Fibroblast of mammary gland (primary cell): ENCODE measurements at regions not wholly inside any gene's neighbourhood (a gene's known extent, or its start where the extent isn't known, plus 50 kb on each side); places are given as distances from the start of the nearest gene placed in this dataset.

ENCODE experiments used
- DNase-seq: peaks from one replicate; pipeline ENCODE4 v3.0.0-alpha.2; 2010; ENCODE audit warnings: low read depth
- H3K4me3 ChIP-seq: 2 replicates; pipeline ENCODE4 v1.5.1; 2011; ENCODE audit warnings: low read depth, mild to moderate bottlenecking, low read length, moderate library complexity; ENCODE audit not compliant: control insufficient read depth
- TF ChIP-seq, protein P1 (sequence below): conservative IDR thresholded peaks from 2 replicates; pipeline ENCODE4 v1.5.1; 2011; ENCODE audit warnings: low read depth, low read length, inconsistent platforms; ENCODE audit not compliant: control insufficient read depth, insufficient read depth

DNA sequence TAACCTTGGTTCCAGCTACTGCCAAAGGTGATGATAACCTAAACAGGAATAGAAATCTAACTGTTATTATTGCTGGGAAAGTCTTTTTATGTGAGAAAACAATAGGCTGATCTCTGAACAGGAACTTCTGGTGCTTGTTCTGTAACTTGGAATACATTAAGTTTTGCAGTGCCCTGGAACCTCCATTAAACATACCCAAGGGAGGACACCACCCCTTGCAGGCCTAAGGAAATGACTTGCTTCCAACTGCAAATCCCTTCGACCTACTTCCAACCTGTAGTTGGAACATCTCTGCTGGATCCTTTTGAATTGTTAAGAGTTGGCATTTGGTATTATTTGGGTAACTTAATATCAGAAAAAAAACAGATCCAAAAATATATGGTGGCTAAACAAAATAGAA, 188.4 kb upstream of the API5 start:
- DNase-seq = no peak
- TF ChIP-seq, protein P1, sequence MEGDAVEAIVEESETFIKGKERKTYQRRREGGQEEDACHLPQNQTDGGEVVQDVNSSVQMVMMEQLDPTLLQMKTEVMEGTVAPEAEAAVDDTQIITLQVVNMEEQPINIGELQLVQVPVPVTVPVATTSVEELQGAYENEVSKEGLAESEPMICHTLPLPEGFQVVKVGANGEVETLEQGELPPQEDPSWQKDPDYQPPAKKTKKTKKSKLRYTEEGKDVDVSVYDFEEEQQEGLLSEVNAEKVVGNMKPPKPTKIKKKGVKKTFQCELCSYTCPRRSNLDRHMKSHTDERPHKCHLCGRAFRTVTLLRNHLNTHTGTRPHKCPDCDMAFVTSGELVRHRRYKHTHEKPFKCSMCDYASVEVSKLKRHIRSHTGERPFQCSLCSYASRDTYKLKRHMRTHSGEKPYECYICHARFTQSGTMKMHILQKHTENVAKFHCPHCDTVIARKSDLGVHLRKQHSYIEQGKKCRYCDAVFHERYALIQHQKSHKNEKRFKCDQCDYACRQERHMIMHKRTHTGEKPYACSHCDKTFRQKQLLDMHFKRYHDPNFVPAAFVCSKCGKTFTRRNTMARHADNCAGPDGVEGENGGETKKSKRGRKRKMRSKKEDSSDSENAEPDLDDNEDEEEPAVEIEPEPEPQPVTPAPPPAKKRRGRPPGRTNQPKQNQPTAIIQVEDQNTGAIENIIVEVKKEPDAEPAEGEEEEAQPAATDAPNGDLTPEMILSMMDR = no peak
- no peak overlapping the region for H3K4me3 ChIP-seq

DNA sequence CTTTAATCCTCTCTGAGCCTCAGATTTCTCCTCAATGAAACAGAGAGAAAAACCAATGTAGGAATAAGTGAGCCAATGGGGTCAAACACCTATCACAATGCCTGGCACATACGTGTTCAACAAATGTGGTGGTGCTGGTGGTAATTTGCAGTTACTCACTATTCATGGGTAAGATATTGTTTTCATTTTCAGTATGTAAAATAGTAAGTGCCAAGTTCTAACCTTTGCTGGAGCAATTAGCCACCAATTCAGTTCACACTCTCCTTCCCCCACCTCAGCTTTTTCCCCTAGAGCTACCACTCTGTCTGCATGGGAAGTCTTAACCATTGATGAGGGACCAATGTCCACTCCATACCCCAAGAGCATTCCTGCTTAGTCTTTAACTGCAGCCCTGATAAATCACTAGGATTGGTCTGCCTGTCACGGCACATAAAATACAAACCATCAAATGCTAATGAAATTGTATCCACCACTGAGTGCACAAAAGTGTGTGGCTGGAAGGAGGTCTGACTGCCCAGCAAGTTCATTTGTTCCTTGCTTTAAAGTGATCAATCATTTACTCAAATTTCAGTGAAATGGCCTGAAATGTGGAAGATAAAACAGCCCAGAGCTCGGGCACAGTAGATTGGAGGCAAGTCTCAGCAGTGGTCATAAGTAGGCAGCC, 187.4 kb upstream of the API5 start:
- no peak overlapping the region for H3K4me3 ChIP-seq
- TF ChIP-seq, protein P1 = no peak
- DNase-seq = no peak

DNA sequence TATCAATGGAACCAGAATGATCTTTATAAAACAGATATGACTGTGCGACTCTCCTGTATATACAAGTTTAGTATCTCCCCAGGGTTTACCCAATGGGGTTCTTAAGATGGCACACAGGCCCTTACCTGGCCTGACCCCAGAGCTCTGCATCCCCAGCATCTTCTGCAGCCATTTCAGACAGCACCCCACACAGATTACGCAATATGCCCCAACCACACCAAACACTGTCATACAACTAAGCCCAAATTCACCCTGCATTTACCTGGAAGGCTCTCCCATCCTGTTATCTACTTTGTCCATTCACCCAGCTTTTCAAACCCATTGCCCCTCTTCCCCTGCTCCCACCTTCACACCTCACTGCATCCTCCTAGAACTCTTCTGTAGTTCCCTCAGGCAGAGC, 182.5 kb upstream of the API5 start:
- TF ChIP-seq, protein P1 = no peak
- H3K4me3 ChIP-seq = no peak overlapping the region
- DNase-seq = no peak

DNA sequence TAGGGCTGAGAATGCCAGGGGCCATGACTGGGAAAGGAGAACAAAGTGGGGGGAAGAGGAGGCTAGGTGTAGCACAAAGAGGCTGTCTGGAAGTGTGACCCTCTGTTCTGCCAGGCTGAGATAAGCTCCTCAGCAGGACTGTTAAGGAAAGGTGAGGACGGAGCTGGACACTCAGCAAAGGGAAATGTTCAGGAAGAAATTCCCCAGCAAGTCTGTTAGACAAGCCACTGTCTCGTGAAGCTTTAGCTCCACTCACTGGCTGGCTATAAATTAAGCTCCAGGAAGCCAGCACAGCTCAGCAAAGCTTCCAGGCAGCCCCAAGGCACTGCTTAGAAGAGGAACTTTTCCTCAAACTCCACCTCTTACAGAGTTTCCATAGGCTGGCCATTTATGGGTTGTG, 181.2 kb upstream of the API5 start:
- H3K4me3 ChIP-seq = no peak overlapping the region
- DNase-seq = no peak
- TF ChIP-seq, protein P1 = no peak

DNA sequence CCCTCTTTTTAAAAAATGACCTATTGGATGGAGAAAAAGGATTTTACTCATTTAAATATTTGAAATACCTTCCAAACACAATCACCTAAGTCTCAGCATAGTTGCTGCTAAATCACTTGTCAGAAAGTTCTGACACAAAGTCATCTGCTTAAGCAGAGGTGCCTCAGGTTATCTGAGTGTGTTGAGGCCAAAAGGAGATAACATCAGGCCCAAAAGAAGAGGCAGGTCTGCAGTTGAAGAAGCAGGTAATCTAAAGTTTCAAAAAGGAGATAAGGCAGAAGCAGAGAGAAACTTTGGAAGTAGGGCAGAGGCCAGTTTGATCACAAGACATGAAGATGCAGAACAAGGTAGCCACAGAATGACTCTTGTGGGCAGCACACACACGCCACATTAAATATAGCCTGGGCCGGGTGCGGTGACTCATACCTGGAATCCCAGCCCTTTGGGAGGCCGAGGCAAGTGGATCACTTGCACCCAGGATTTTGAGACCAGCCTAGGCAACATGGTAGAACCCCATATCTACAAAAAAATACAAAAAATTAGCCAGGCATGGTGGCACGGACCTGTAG, 175.7 kb upstream of the API5 start:
- TF ChIP-seq, protein P1 = no peak
- no peak for DNase-seq
- no peak overlapping the region for H3K4me3 ChIP-seq

DNA sequence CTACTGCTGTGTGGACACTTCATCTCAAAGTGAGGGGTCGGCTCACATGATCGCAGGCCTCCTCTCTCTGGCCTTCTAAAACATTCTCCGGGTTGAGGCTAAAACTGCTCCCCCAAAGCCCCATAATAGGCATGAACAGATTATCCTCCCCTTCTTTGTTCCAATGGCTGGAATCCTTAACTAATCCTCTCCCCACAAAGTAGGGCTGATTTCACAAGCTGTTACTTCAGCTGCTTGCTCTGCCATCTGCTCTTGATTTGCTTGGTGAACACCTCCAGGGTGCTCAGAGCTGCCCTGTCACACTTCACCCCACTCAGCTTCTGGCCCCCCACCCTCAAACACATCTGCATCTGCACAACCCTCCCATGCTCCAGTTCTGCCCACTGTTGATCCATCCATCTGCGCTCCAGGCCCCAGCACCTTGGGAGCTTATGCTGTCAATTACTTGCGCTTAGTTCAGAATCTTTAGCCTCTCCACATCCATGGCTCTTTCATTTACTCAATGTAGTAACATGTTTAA, 173.1 kb upstream of the API5 start:
- TF ChIP-seq, protein P1 = no peak
- DNase-seq = no peak
- no peak overlapping the region for H3K4me3 ChIP-seq
